GM23248 (cell line): ENCODE measurements at regions not wholly inside any gene's neighbourhood (a gene's known extent, or its start where the extent isn't known, plus 50 kb on each side); places are given as distances from the start of the nearest gene placed in this dataset.

ENCODE experiments used
- EZH2 ChIP-seq: fragments of 200-600 bp; sonication (generic); IDR thresholded peaks from 2 replicates; pipeline ENCODE4 v1.6.1; 2018; ENCODE audit warnings: antibody characterized with exemption, mild to moderate bottlenecking; ENCODE audit not compliant: insufficient read depth, poor library complexity, severe bottlenecking
- EZH2phosphoT487 ChIP-seq: fragments of 200-600 bp; sonication (generic); IDR thresholded peaks from 2 replicates; pipeline ENCODE4 v1.6.1; 2018; ENCODE audit warnings: antibody characterized with exemption, moderate library complexity, mild to moderate bottlenecking, low read depth; ENCODE audit not compliant: insufficient read depth

GRCh38 chr13:40304391-40304790 is 362.1 kb downstream of the FOXO1 start:
- TF ChIP-seq EZH2 (no peak), EZH2phosphoT487 (no peak)
